Activated CD4-positive, alpha-beta T cell treated with anti-CD3 and anti-CD28 coated beads, Interleukin-2, amount 50 U/mL, for 16 hours (primary cell): ENCODE measurements at regions not wholly inside any gene's neighbourhood (a gene's known extent, or its start where the extent isn't known, plus 50 kb on each side); places are given as distances from the start of the nearest gene placed in this dataset.

Source experiments
- DNase-seq: peaks from one replicate; pipeline ENCODE4 v3.0.0-alpha.2; 2020

GRCh38 chr3:150055332-150055731, 84.6 kb upstream of the PFN2 start:
- no peak for DNase-seq

- DNase-seq = no peak
Observed at GRCh38 chr3:150054635-150055034, 83.9 kb upstream of the PFN2 start.

GRCh38 chr3:150050510-150050909, 79.8 kb upstream of the PFN2 start:
- no peak for DNase-seq

GRCh38 chr3:150049317-150049716, 78.6 kb upstream of the PFN2 start:
- DNase-seq = no peak

GRCh38 chr3:150041877-150042276, 71.2 kb upstream of the PFN2 start:
- no peak for DNase-seq

- no peak for DNase-seq
Observed at GRCh38 chr3:150040097-150040496, 69.4 kb upstream of the PFN2 start.

- no peak for DNase-seq
Observed at GRCh38 chr3:150038830-150039229, 68.1 kb upstream of the PFN2 start.

- no peak for DNase-seq
Observed at GRCh38 chr3:150036780-150037179, 66.1 kb upstream of the PFN2 start.

GRCh38 chr3:150035910-150036612, 65.4 kb upstream of the PFN2 start:
- no peak for DNase-seq

- DNase-seq = no peak
Observed at GRCh38 chr3:150035301-150035779, 64.6 kb upstream of the PFN2 start.

- no peak for DNase-seq
Observed at GRCh38 chr3:150033721-150034120, 63.0 kb upstream of the PFN2 start.

GRCh38 chr3:150030841-150031240, 60.1 kb upstream of the PFN2 start:
- no peak for DNase-seq

- no peak for DNase-seq
Observed at GRCh38 chr3:150023239-150023636, 52.5 kb upstream of the PFN2 start.

- DNase-seq = no peak
Observed at GRCh38 chr3:150022381-150023238, 51.9 kb upstream of the PFN2 start.

- no peak for DNase-seq
Observed at GRCh38 chr3:150020527-150020926, 49.8 kb upstream of the PFN2 start.
